Ovary (tissue), 3 donors: ENCODE measurements at regions not wholly inside any gene's neighbourhood (a gene's known extent, or its start where the extent isn't known, plus 50 kb on each side); places are given as distances from the start of the nearest gene placed in this dataset.

ENCODE experiments used
- CTCF ChIP-seq, 3 donors: fragments of 450-650 bp in 2 of 3; fragments of 200-600 bp in 1 of 3; IDR thresholded peaks; one replicate each; pipeline versions ENCODE4 v1.5.1 to v1.8.0; 2016 to 2022; ENCODE audit warnings: antibody characterized with exemption in 3 of 3, mild to moderate bottlenecking in 1 of 3
- POLR2A ChIP-seq: fragments of 450-650 bp; IDR thresholded peaks from one replicate; pipeline ENCODE4 v1.6.1; 2017; ENCODE audit warnings: antibody characterized with exemption, mild to moderate bottlenecking, moderate library complexity
- donor health status: DM: no; HTN: no; CAD: no.

- TF ChIP-seq CTCF (IDR thresholded peaks at IDR 0.05), result no peak
- no peak for TF ChIP-seq POLR2A
These were observed 284.6 kb upstream of the ZFP64 start for GRCh38 chr20:52476074-52476750.
